ENCODE measurements at regions not wholly inside any gene's neighbourhood (a gene's known extent, or its start where the extent isn't known, plus 50 kb on each side); places are given as distances from the start of the nearest gene placed in this dataset.

DNA sequence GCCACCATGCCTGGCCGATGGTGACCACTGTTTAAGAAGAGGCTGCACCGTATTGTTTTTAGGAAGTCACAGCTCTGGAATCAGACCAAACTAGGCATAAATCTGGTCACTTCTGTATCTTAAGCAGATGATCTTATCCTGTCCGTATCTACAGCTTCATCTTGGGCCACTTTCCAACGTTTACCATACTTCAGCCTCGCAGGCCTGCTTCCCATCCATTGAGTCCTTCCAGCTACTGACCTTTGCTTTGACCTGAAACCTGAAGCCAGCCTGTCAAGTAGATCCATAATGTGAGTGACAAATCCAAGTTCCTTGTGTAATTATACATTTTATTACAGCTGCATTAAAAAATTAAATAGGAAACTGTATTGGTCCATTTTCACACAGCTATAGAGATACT is 1033.0 kb downstream of the CDH11 start:
- intact Hi-C loops (cut with DNase I; ENCODE audit: low total_unique reads), result no loop called here
- no peaks in the 10 kb centered on the region for H3K4me1 ChIP-seq
- H3K36me3 ChIP-seq, result no peaks in the 10 kb centered on the region
- no peak overlapping the region for H3K27ac ChIP-seq
- no peaks in the 10 kb centered on the region for H3K27me3 ChIP-seq
- no peak overlapping the region for H3K4me3 ChIP-seq
- no peak for DNase-seq
- TF ChIP-seq, protein P1, sequence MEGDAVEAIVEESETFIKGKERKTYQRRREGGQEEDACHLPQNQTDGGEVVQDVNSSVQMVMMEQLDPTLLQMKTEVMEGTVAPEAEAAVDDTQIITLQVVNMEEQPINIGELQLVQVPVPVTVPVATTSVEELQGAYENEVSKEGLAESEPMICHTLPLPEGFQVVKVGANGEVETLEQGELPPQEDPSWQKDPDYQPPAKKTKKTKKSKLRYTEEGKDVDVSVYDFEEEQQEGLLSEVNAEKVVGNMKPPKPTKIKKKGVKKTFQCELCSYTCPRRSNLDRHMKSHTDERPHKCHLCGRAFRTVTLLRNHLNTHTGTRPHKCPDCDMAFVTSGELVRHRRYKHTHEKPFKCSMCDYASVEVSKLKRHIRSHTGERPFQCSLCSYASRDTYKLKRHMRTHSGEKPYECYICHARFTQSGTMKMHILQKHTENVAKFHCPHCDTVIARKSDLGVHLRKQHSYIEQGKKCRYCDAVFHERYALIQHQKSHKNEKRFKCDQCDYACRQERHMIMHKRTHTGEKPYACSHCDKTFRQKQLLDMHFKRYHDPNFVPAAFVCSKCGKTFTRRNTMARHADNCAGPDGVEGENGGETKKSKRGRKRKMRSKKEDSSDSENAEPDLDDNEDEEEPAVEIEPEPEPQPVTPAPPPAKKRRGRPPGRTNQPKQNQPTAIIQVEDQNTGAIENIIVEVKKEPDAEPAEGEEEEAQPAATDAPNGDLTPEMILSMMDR (IDR thresholded peaks at IDR 0.05), result no peak
- no peak for TF ChIP-seq POLR2A (IDR thresholded peaks at IDR 0.05)
- H3K9me3 ChIP-seq, result no peaks in the 10 kb centered on the region

DNA sequence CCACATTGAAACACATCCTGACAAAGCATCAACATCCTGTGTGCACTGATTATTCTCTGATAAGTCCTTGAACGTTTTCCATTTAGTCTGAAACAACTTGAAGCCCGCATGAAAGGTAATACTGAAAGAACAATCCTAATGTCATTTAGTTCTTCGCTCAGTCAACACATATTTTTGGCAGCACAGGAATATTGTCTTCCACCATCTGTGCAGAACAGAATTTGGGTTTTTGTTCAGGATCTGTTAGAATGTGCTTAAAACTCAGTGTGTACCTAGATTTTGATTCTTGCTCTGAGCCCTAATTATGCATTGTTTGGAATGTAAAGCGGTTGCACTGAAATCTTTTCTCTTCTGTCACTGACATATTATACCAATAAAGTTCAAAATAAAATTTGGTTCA is 1036.6 kb downstream of the CDH11 start:
- Histone ChIP-seq H3K4me3 (no peak overlapping the region), H3K4me1 (no peaks in the 10 kb centered on the region), H3K27ac (no peak overlapping the region), H3K9me3 (no peaks in the 10 kb centered on the region), H3K27me3 (no peaks in the 10 kb centered on the region), H3K36me3 (no peaks in the 10 kb centered on the region)
- TF ChIP-seq POLR2A (IDR thresholded peaks at IDR 0.05), result no peak
- TF ChIP-seq, protein P1 (IDR thresholded peaks at IDR 0.05), result no peak
- intact Hi-C loops (cut with DNase I; ENCODE audit: low total_unique reads), result no loop called here
- no peak for DNase-seq

DNA sequence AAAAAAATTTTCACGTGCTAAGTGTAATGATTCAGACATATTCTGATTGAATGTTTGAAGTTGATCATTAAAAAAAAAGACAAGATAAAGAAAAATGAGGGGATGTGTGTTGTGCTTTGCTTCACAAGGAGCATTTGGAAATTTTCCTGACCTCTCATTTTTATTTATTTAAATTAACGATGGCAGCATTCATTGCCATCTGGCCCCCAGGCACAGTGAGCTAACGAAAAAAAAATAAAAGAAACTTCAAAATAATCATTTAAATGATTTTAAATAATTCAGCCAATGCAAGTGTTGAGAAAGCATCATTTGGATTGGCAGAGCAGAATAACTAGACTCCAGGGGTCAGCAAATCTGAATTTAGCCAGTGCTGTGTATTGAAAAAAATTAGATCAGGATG is 1037.2 kb downstream of the CDH11 start:
- no peaks in the 10 kb centered on the region for H3K9me3 ChIP-seq
- no peak overlapping the region for H3K4me3 ChIP-seq
- H3K36me3 ChIP-seq, result no peaks in the 10 kb centered on the region
- H3K27ac ChIP-seq, result no peak overlapping the region
- H3K4me1 ChIP-seq, result no peaks in the 10 kb centered on the region
- TF ChIP-seq, protein P1 (IDR thresholded peaks at IDR 0.05), result no peak
- TF ChIP-seq POLR2A (IDR thresholded peaks at IDR 0.05), result no peak
- intact Hi-C loops (cut with DNase I; ENCODE audit: low total_unique reads), result no loop called here
- no peaks in the 10 kb centered on the region for H3K27me3 ChIP-seq
- no peak for DNase-seq

DNA sequence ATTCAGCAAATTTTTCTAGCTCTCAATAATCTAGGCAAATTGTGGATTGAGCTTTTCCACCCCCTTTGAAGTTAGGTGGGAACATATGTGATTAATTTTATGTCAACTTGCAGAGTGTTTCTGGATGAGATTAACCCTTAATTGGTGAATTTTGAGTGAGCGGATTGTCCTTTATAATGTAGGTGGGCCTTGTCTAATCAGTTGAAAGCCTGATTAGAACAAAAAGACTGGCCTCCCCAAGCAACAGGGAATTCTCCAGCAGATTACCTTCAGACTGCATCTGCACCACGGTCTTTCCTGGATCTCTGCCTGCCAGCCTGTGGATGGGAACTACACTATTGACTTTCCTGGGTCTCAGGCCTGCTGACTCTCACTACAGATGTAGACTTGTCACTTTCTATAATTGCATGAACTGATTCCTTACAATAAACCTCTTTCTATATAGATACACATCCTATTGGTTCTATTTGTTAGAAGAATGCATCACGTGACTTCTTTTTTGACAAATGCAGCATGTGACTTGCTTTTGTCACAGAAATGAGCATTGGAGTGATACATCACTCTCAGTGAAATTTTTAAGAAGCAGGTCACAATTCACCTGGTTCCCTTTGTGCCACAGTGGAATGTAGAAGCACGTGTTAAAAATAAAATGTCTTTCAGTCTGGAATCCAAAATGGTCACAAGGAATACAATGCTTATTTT is 1038.3 kb downstream of the CDH11 start:
- TF ChIP-seq, protein P1 (IDR thresholded peaks at IDR 0.05), result no peak
- TF ChIP-seq POLR2A (IDR thresholded peaks at IDR 0.05), result no peak
- no peaks in the 10 kb centered on the region for H3K27me3 ChIP-seq
- H3K27ac ChIP-seq, result no peak overlapping the region
- H3K36me3 ChIP-seq, result no peaks in the 10 kb centered on the region
- H3K4me1 ChIP-seq, result no peaks in the 10 kb centered on the region
- DNase-seq, result no peak
- intact Hi-C loops (cut with DNase I; ENCODE audit: low total_unique reads), result no loop called here
- no peak overlapping the region for H3K4me3 ChIP-seq
- H3K9me3 ChIP-seq, result no peaks in the 10 kb centered on the region

DNA sequence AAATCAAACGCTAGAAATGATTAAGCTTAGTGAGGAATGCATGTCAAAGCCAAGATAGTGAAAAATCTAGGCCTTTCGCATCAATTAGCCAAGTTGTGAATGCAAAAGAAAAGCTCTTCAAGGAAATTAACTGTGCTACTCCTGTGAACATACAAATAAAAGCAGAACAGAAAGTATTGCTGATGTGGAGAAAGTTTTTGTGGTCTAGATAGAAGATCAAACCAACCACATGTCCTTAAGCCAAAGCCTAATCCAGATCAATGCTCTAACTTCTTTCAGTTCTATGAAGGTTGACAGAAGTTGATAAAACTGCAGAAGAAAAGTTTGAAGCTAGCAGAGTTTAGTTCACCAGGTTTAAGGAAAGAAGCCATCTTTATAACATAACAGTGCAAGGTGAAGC is 1044.6 kb downstream of the CDH11 start:
- Histone ChIP-seq H3K27ac (no peak overlapping the region), H3K9me3 (no peaks in the 10 kb centered on the region), H3K36me3 (no peaks in the 10 kb centered on the region), H3K4me3 (no peak overlapping the region), H3K27me3 (no peaks in the 10 kb centered on the region), H3K4me1 (no peaks in the 10 kb centered on the region)
- intact Hi-C loops (cut with DNase I; ENCODE audit: low total_unique reads), result no loop called here
- DNase-seq, result no peak
- TF ChIP-seq, protein P1 (IDR thresholded peaks at IDR 0.05), result no peak

Data from uterus (tissue), 3 donors.